Fibroblast of the aortic adventitia (primary cell): ENCODE measurements at regions not wholly inside any gene's neighbourhood (a gene's known extent, or its start where the extent isn't known, plus 50 kb on each side); places are given as distances from the start of the nearest gene placed in this dataset.

Experiments
- DNase-seq: peaks from one replicate; pipeline ENCODE4 v3.0.0-alpha.2; 2010; ENCODE audit warnings: low read depth
- H3K4me3 ChIP-seq: 2 replicates; pipeline ENCODE4 v1.5.1; 2011; ENCODE audit warnings: low read depth, mild to moderate bottlenecking, control low read depth, low read length, moderate library complexity
- CTCF ChIP-seq: IDR thresholded peaks from 2 replicates; pipeline ENCODE4 v1.5.1; 2011; ENCODE audit warnings: mild to moderate bottlenecking, low read length, control low read depth, inconsistent platforms; ENCODE audit not compliant: insufficient read depth

- no peak for DNase-seq
- TF ChIP-seq CTCF = no peak
These were observed 450.3 kb upstream of the PSMD7 start for GRCh38 chr16:73846356-73846755.

DNA sequence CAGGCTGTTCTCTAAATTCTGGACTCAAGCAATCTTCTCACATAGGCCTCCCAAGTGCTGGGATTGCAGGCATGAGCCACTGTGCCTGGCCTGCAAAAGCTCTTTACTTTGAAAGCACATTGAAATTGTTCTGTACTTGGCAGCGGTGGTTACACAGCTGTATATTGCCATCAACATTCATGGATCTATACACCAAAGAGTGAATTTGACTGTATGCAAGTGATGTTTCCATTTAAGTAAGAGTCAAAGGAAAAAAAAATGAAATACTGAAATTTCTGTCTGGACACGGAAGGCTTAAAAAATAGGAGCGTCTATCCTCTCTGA lies 450.6 kb upstream of the PSMD7 start:
- TF ChIP-seq CTCF = no peak
- no peak for DNase-seq
- no peak overlapping the region for H3K4me3 ChIP-seq

More at GRCh38 chr16:73846356-73846755, 450.3 kb upstream of the PSMD7 start:
- H3K4me3 ChIP-seq = no peak overlapping the region

- TF ChIP-seq CTCF = no peak
- DNase-seq = no peak
- H3K4me3 ChIP-seq = no peak overlapping the region
These were observed 451.2 kb upstream of the PSMD7 start for GRCh38 chr16:73845238-73846006.

DNA sequence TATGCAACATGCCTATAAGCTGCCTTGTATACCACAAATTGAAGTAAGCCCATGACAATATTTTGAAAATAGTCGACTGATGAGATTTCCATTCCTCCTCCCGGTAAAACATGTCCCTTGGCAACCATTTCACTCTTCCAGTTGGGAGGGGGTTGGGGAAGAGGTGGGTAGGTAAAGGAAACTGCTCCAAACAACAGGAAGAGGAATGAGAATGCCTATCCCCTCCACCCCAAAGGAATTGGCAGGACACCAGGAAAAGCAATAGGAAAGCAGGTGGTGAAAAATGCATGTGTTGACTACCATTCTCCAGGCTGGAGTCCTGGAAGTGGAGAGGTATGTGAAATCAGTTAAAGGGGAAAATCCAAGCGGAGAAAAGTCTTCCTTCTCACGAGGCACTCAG lies 455.9 kb upstream of the PSMD7 start:
- DNase-seq = no peak
- H3K4me3 ChIP-seq = no peak overlapping the region
- TF ChIP-seq CTCF = no peak

DNA sequence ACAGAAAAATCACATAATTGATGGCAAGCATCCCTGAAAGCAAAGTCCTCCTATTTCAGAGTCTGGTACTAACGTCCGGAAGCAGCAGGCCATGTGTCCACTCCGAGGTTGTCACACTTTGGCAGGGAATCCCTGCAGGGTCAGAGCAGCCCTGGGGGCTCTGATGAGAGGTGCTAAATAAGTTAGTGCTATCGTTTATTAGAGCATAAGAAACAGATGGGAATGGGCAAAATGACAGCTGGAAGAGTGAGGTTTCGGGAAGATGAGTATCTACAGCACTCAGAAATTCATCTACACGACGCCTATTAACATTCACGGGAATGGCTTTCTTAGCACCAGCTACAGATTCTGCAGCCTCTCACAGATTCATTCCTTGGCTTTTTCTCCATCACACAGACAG lies 465.4 kb upstream of the PSMD7 start:
- DNase-seq = no peak
- no peak for TF ChIP-seq CTCF

DNA sequence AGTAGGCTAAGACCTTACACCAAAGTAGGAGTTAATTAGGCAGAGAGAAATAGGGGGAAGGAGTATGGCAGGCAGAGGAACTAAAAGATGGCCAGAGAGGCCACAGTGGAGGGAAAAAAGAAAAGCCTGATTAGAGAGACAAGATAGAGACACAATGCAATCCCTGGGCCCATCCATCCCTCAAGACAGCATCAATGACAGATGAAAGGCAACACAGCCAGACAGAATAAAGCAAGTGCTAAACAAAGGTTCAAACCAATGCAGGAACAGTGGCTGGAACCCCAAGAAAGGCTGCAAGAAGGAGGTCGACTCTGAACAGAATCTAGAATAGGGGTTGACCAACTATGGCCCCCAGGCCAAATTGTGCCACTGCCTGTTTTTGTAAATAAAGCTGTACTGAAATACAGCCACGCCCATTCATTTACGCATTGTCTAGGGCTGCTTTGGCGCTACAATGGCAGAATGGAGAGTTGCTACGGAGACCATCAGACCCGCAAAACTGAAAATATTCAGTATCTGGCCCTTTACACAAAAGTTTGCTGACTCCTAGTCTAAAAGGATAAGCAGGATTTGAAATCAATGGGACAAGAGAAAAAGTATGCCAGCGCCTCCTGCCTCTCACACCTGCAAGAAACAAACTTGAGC lies 473.3 kb upstream of the PSMD7 start:
- no peak for TF ChIP-seq CTCF
- DNase-seq = no peak

More for the DNA sequence above, 465.4 kb upstream of the PSMD7 start:
- H3K4me3 ChIP-seq = no peak overlapping the region

More for the DNA sequence above, 473.3 kb upstream of the PSMD7 start:
- no peak overlapping the region for H3K4me3 ChIP-seq
